ENCODE measurements at regions not wholly inside any gene's neighbourhood (a gene's known extent, or its start where the extent isn't known, plus 50 kb on each side); places are given as distances from the start of the nearest gene placed in this dataset.

DNA sequence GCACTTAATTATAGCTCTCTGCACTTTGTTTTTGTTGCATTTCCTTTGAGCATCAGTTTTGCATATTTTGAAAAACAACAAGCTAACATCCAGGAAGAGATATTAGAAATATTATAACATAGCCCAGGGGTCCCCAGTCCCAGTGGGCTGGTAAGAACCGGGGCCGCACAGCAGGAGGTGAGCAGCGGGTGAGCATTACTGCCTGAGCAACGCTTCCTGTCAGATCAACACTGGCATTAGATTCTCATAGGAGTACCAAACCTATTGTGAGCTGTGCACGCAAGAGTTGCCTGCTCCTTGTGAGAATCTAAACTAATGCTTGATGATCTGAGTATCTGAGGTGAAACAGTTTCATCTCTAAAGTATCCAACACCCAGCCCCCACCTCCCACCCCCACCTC is 675.9 kb upstream of the ZNF608 start:
- TF ChIP-seq, protein P1, sequence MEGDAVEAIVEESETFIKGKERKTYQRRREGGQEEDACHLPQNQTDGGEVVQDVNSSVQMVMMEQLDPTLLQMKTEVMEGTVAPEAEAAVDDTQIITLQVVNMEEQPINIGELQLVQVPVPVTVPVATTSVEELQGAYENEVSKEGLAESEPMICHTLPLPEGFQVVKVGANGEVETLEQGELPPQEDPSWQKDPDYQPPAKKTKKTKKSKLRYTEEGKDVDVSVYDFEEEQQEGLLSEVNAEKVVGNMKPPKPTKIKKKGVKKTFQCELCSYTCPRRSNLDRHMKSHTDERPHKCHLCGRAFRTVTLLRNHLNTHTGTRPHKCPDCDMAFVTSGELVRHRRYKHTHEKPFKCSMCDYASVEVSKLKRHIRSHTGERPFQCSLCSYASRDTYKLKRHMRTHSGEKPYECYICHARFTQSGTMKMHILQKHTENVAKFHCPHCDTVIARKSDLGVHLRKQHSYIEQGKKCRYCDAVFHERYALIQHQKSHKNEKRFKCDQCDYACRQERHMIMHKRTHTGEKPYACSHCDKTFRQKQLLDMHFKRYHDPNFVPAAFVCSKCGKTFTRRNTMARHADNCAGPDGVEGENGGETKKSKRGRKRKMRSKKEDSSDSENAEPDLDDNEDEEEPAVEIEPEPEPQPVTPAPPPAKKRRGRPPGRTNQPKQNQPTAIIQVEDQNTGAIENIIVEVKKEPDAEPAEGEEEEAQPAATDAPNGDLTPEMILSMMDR (conservative IDR thresholded peaks at IDR 0.05; ENCODE audit: low read depth, low read length), result no peak
- H3K4me3 ChIP-seq (ENCODE audit: low read depth, low read length), result no peak overlapping the region
- DNase-seq (ENCODE audit: low read depth), result no peak

DNA sequence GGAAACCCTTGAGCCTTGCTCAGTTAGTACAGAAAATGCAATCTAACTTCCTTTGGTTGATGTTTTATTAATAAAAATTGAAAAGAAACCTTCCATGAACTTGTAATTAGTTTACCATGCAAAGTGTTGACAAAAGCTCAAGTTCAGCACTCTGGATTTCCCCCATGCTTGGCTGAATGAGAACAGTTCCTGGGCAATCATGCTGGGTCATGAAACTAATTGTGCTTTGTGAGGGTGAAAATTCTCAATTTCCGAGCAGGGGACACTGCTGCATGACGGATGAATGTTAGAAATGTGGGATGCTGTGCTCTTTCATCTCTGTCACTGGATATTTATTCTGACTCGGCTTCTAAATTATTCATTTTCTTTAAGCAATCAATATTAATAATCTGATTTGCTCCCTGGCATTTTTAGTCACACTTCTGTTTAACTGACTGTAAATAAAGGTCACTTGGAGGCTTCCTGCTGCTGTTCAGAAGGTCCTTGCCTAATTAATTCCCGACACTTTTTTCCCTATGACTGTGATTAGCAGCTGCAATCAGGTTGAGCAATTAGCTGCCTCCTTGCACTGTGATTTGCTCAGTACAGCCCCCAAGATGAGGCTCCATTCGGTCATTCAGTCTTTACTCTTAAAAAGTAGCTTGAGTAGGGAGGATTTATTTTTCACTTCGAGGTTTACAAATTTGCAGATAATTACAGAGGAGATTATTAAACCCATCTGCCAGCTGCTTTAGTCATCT is 678.1 kb upstream of the ZNF608 start:
- TF ChIP-seq, protein P1 (conservative IDR thresholded peaks at IDR 0.05; ENCODE audit: low read depth, low read length), result no peak
- no peak overlapping the region for H3K4me3 ChIP-seq (ENCODE audit: low read depth, low read length)
- no peak for DNase-seq (ENCODE audit: low read depth)

DNA sequence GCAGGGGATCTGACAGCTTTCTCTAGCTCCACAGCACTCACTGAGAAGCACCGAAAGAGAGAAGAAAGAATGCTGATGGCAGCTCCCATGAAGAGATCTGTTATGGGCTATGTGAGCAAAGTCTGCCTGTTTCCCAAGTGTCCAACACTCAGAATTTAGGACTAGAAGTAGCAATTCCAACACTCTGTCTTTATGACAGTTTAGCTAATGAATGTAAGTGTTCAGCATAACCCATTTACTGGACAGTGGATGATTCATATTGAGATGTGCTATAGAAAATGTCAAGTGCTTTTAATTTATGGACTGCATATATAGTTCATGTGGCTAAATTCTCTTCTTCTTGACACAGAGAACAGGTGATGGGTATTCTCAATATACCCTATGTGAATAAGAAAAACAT is 683.1 kb upstream of the ZNF608 start:
- no peak overlapping the region for H3K4me3 ChIP-seq (ENCODE audit: low read depth, low read length)
- no peak for DNase-seq (ENCODE audit: low read depth)
- TF ChIP-seq, protein P1 (conservative IDR thresholded peaks at IDR 0.05; ENCODE audit: low read depth, low read length), result no peak

DNA sequence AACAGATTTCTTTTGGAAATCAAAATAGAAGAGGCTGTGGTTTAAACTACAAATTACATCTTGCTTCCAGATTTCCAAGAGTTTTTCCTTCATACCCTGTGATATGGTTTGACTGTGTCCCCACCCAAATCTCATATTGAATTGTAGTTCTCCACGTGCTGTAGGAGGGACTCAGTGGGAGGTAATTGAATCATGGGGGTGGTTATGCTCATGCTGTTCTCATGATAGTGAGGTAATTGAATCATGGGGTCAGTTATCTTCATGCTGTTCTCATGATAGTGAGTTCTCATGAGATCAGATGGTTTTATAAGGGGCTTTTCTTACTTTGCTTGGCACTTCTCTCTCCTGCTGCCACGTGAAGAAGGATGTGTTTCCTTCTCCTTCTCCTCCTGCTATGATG is 687.0 kb upstream of the ZNF608 start:
- no peak overlapping the region for H3K4me3 ChIP-seq (ENCODE audit: low read depth, low read length)
- TF ChIP-seq, protein P1 (conservative IDR thresholded peaks at IDR 0.05; ENCODE audit: low read depth, low read length), result no peak
- DNase-seq (ENCODE audit: low read depth), result no peak

DNA sequence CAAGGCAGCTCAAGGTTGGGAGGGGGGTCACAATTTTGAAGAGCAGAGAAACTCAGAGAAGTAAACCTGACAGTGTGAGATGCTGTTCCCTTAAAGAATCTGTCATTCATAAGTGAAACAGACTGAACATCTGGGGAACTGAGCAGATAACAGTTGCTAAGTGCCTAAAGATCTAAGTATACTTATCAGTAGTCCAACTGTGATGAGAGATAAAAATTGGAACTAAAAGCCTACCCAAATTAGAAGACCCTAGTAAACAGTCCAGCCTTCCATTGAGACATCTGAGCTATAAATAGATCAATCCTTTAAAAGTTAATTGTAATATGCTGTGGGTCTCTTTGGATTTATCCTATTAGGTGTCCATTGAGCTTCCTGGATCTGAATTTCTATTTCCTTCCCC is 692.8 kb upstream of the ZNF608 start:
- no peak for DNase-seq (ENCODE audit: low read depth)
- H3K4me3 ChIP-seq (ENCODE audit: low read depth, low read length), result no peak overlapping the region
- TF ChIP-seq, protein P1 (conservative IDR thresholded peaks at IDR 0.05; ENCODE audit: low read depth, low read length), result no peak

DNA sequence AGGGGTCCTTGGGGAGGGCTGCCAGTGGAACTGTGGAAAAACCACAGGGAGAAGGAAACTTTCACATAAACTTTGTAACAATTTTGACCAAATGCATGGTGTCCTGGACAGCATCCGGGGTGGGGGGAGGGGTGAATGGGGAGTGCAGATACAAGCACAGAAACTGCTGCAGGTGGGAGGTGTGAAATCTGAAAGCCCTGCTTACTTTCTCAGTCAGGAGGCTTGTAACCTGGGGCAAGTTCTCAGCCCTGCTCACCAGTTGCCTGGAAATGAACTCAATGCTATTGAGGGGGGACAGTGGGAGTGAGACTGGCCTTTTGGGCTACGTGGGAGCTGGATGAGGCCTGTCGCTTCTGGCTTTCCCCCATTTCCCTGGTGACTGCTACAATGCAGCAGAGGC is 694.5 kb upstream of the ZNF608 start:
- TF ChIP-seq, protein P1 (conservative IDR thresholded peaks at IDR 0.05; ENCODE audit: low read depth, low read length), result no peak
- no peak for DNase-seq (ENCODE audit: low read depth)
- H3K4me3 ChIP-seq (ENCODE audit: low read depth, low read length), result no peak overlapping the region

DNA sequence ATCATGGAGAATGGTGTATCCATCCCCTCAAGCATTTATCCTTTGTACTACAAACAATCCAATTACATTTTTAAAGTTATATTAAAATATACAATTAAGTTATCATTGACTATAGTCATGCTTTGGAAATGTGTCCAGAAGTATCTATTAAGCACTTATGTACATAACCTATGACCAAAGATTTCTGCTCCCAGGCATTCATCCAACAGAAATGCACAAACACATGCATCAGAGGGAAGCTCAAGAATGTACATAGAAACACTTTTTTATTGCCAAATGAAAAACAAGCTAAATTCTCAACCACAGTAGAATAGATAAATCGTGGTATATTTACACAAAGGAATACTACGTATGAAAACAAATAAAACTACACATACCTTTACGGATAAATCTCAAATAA is 700.5 kb upstream of the ZNF608 start:
- DNase-seq (ENCODE audit: low read depth), result no peak
- no peak overlapping the region for H3K4me3 ChIP-seq (ENCODE audit: low read depth, low read length)
- TF ChIP-seq, protein P1 (conservative IDR thresholded peaks at IDR 0.05; ENCODE audit: low read depth, low read length), result no peak
